GM19043 (cell line): ENCODE measurements at regions not wholly inside any gene's neighbourhood (a gene's known extent, or its start where the extent isn't known, plus 50 kb on each side); places are given as distances from the start of the nearest gene placed in this dataset.

Experiments
- ATAC-seq: cut with Tn5 transposase; IDR thresholded peaks from one replicate; pipeline ENCODE4 v1.9.1; 2021; ENCODE audit warnings: low read depth; ENCODE audit not compliant: unreplicated experiment

DNA sequence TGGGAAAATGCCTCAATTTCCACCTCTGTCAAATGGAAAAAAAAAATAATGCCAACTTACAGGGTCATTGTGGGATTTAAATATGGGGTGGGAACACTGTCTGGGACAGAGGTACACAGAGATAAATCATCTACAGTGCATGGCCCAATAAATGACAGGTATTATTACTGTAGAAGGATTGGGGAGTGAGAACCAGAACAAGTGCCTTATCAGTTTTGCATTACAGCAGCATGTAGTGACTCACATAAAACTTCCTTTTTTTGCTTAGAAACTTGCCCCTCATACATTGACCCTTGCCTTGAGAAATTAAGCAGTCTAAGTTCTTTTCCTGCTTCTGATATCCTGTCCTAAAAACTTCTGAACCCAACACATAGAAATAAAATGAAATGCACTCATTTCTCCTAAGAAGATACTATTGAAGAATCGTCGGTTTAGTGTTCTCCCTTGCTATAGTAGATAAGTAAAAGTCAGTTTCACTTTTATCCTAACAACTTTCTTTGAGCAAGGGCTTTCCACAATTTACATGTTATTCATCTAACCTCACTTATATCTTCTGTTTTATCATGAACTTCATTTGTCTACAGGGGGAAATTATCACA lies 121.0 kb upstream of the HAAO start:
- no peak for ATAC-seq

DNA sequence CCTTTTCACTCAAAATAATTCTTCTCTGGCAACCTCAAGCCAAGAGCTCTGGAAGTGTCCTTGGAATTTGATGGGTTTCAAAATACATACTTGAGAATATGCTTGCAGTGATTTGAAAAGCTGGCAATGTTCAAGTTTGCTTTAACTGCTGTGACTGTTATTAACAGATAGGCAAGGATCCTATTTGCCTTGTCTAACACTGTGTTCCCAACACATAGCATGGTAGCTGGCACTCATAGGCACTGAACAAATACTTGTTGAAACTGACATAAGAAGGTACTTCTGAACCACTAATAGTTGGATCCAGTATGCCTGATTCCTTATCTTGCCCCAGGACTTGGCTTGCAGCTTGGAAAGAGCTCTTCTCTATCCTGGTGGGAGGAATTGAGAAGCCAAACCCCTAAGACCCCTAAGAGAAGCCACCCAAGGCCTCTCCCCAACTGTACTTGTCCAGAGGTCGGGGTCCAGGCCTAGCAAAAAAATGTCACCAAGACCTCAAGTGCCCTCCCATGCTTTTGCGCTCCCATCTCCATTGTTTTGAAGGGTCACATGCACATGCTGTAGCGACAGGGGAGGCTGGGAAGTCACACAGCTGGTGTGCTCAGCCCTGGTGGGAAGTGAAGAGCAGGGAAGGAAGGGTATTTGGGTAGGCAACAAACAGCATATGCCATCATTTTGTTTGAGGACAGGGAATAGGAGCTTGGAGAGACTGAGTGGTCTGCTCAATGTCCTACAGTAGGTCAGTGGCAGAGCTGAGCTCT lies 118.4 kb upstream of the HAAO start:
- ATAC-seq = no peak

DNA sequence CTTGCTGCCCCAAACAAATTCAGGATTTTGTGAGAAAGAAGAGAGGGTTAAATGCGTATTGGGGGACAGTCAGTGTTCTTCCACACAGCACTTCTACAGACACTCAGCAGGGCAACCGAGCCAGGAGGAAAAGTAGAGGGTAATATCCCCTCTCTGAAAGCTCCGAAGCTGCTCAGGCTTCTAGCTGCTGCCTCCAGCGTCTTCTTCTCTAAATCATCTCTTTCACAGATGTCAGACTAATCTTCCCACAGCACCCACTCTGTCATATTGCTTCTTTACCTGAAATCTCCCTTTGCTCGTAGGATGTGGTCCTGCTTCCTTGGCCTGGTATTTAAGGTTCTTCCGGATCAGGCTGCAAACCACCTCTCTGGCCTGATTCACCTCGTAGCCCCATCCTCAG lies 117.6 kb upstream of the HAAO start:
- no peak for ATAC-seq

DNA sequence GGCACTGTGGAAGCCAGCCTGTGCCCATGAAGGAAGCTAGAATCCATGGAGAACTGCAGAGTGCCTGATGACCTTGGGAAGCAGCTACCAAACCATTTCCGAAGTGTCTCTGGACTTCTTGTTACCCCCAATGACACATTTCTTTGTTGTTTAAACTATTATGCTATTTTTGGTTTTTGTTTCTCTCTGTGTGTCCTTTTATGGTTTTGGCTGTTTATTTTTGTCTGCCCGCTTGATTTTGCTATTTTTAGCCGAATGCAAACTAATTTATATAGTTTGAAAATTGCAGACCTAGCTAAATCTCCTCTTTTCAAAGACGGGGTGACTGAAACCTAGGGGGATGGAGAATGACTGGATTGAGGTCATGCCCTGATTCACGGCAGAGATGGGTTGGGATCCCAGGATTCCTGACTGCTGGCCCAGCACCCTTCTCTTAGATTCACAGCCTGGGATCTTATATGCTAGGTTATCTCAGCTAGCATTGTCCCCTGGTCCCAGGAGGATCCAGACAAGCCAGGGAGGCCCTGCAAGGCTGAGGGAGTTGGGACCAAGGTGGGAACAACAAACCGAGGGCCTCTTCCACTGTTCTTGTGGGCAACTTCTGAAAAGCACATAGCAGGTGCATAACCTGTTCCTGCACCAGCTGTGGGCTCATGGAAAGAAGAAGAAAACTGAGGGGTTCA lies 116.3 kb upstream of the HAAO start:
- ATAC-seq = no peak

DNA sequence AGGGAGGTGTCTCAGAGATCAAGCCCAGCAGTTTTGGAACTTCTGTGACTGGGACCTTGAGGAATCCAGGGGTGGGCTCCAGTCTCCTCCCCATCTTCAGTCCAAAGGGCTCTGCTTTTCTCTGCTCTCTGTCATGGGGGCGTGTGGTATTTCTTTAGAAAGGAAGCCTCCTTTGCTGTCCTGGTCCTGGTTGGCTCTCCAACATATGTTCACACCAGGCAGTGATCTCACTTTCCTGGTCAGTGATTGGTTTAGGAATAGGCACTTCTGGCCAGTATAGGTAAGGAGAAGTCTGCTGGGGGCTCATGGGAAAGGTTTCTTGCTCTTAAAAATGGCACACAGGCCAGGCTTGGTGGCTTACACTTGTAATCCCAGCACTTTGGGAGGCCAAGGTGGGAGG lies 115.5 kb upstream of the HAAO start:
- ATAC-seq = no peak

DNA sequence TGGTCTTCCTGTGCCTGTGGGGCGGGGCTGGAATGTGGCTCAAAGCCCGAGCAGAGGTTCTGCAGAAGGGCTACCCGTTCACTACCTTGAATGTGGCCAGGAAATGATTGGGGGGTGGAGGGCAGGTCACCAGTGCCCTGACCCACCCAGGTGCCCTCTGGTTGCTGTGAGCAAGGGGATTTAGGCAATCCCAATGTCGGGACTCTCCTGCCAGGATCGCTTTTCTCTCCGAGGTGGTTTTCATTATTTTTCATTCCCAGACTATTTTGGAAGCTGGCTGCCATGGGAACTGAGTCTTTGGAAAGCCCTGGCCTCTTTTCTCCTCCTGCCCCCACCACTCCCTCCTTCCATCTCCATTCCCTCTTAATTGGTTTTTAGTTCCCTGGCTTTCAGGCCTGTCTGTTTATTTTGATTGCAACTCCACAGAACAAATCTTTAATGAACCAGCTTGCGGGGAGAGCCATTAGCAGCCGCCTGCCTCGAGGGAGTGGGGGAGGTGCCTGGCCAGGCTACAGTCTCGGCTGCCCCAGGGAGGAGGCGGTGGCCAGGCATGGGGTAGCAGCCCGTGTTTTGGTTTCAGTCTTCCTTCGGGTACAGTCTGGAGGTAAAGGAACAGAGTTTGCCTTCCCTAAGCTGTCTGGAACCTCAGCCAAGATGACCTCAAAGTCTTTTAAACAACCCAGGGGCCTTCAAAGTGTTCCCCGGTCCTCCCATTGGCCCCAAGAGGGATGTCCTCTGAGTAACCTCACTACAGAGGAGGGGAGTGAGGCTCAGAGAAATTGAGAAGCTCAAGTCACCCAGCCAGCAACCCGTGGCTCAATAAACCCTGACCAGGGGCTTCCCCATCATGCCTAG lies 114.4 kb upstream of the HAAO start:
- no peak for ATAC-seq

DNA sequence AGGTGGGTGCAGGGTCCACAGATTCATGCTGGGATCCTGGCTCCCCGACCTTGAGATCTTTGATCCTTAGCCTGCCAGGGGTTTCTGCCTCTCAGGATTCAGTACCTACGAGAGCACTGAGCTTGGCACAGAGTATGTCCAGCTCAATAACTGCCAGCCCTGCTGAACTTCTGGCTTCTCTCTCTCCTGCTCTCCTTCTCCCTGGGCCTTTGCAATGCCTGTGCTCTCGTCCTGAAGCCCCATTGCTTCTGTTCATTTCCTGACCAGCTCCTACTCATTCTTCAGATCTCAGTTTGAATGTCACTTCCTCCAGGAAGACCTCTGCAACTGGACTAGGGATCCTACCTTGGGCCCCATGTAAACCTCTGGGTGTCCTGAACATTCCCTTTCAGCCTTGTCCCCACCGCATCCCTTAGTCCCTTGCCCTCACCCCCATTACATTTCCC lies 113.8 kb upstream of the HAAO start:
- no peak for ATAC-seq

DNA sequence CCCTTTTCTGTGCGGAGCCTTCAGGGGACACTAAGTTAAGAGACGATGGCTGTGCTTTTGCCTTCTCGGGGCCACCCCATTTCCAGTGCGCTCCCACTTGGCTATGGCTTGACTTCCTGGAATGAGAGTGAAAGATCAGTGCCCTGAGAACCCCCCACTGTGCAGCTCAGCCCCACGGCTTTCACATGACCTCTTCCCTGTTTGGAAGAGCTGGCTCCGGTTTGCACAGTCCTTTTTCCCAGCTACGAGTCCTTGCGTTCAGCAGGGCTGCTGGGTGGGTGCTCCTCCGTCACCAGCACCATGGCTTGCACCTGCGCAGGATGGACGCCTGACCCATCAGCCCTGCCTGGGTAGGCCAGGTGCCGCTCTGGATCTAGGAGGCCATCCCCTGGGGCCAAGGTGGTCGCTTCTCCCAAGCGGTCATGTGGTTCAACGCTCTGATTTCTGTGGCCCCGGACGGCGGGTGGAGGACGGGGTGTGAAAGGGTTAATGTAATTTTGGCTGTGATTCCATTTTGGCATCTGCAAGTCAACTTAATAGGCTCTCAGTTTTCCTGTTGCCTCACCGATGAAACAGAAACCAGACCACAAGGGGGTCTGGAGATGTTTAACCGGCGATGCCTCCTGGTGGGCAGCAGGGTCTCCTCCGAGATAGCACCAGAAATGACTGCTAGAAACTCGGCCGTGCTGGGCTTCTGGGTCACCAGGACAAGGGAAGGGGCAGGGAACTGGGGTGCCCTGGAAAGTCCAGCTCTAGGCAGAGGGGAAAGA lies 113.1 kb upstream of the HAAO start:
- ATAC-seq = no peak

DNA sequence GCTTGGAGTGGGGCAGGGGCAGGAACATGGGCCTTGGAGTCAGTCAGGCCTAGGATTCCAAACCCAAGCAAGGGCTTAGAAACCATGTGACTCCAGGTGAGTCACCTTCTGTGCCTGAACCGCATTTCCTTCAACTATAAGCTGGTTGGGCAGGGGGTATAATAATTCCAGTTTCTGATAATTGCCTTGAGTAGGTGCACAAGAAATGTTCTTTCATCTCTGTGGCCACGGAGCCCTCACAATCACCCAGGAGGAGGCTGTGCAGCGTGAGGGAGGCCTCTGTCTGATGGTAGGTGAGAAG lies 112.1 kb upstream of the HAAO start:
- no peak for ATAC-seq

DNA sequence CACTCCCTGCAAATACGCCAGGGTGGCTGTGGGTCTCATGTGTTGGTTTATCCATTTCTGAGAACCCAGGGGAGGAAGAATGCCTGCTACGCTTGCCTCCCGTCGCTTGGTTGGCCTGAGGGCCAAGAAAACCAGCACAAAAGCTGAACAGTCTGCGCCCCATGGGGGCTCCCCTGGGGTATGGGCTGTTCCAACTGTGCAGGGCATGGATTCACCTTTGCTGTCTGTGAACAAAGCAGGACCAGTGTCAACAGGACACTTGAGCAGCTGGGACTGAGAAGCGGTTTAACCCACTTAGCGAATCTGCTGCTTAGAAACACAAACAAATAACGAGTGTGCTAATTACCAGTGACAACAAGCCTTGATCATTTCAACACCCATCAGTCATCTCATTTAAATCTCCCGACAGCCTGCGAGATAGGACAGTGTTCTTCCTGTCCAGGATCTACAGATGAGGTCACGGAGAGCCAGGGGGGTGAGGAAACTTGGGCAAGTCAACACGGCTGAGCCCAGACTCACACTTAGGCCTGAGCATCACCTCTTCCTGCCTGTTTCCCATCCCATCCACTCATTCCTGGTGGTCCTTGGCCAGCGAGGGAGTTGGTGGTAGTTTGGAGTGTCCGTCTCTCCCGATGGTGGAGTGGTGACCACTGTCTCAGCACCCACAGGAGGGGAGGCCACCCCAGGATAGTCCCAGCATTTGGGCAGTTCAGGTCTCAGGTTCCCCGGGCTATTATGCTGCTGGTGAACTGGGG lies 111.6 kb upstream of the HAAO start:
- ATAC-seq = no peak

DNA sequence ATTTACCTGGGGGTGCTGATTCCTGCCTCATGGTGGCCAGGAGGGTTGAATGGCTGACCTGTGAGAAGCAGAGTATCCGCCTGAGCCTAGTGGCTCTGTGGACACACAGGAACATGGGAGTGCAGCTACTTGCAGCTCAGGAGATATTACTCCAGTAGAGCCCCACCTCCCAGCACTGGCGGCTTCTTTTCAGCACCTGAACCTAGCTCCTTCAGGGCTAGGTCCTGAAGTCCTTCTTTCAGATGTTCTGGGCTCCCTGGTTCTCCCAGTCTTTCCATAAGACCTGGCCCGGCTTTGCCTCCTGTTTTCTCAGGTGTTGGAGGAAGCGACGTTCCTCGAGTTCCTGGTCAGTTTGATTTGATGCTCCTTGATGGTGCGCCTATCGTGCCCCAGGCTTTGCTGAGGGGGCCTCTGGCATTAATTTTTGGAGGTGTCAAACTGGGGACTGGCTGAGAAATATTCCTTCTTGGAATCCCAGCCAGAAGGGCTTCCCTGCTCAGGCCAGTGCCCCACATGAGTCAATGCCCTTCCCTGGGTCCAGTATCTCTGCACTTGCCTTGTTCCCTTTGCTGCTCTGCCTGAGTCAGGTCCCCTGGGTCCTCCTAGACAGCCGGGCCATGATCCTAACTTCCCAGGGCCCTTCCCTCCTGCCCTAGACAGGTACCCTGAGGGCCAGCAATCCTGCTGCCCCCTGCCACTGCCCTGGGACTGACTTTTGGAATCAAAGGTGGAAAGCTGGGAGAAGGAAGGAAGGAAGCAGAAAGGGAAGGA lies 110.7 kb upstream of the HAAO start:
- no peak for ATAC-seq

DNA sequence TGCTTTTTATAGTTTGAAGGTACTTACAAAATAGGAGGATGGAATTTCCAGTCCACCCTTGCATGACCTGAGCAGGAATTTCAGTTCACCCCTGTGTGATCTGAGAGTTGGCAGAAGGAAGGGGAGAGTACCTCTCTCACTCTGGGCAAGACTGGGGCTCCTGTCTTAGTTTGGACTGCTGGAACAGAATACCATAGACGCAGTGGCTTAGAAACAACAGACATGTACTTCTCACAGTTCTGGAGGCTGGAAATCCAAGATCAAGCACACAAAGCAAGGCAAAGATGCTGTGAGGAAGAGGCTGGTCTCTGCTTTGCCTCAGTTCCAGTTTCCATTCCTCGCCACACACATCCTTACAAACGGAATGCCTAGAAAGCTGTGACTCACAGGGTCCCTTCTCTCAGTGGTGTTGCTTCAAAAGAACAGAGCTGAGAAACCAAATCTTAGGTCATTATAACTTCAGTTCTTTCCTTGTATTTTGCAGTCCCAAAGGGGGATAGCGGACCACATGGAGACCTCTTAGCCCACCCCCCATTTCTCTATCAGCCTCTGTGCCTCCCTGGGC lies 108.8 kb upstream of the HAAO start:
- ATAC-seq = no peak

DNA sequence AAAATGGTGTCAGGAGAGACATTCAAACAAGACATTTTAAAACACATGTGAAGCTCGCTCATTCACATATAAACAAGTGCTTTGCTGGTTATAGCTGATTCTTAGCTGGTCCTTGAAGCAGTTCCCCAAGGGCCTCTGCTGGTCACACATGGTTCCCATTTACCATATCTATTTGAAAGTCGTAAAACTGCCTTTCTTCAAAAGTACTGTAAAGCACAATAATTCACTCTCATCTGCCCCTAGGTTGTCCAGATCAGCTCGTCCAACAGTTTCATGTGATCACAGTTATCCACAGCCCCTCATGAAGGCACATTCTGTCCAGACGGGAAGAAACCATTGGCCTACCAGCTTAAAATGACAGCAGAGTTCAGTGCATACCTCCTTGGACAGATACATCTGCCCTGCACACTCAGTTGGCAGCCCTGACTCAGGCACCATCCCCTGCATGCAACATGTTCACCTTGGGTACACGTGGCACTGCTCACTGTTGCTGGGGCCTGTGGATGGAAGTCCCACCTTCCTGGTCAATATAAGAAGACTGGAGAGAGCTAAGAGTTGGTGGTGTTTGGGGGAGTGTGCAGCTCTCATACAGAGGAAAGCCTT lies 108.0 kb upstream of the HAAO start:
- ATAC-seq = no peak

DNA sequence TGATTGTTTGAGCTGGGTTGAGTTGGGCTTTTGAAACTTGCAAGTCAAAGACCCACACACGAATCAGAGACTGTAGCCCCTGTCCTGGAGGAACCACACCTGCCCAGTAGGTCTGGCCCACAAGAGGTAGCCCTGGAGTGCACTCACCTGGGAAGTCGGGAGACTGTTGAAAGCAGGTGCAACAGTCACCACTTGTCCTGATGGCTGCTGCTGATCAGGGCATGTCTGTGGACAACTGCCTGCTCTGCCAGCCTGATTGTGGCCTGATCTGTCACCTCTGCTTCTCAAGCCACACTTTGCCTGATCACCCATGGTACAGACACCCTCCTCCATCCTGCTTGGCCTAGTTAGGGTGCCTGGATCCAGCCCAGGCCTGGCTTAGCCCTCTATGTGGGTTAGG lies 105.0 kb upstream of the HAAO start:
- ATAC-seq = no peak

DNA sequence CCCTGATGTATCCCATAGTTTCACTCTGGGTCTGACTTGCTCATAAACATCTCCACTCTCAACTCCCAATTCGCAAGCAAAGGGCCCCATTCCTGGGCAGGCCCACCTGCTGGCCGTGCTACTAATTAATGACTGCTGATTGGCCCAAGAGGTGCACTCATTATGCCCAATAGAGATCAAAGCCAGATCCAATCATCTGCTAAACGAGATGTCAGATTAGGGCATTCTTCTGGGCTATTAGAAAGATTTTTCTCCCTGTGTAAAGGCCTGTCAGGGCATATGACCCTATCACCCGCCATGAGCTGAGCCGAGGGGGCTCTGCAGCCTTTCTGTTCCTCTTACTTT lies 103.4 kb upstream of the HAAO start:
- no peak for ATAC-seq

DNA sequence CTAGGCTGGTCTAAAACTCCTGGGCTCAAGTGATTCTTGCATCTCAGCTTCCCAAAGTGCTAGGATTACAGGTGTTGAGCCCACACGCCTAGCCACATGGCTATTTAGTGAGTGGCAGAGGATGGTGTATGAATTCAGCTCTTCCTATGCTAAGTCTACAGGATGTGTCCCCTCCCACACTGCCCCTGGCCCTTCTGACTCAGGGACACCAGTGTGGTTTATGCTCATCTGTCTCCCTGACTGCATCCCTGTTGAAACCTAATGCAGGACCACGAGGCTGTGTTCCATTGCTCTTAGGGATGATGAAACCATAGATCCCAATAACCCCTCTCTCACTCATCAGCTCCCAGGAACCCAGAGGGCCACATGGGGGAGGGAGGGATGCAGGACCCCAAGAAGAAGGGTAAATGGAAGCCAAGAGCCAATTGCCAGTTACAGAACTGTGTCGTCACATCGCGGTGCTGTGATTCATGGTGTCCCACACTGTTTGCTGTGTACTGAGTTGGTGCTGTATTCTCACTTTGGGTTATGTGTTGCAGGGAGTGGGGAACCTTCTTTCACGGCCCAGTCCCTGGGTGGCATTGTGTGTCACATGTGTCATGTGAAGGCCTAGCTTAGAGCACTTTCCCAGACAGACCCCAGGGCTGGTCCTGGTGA lies 102.9 kb upstream of the HAAO start:
- ATAC-seq = no peak

DNA sequence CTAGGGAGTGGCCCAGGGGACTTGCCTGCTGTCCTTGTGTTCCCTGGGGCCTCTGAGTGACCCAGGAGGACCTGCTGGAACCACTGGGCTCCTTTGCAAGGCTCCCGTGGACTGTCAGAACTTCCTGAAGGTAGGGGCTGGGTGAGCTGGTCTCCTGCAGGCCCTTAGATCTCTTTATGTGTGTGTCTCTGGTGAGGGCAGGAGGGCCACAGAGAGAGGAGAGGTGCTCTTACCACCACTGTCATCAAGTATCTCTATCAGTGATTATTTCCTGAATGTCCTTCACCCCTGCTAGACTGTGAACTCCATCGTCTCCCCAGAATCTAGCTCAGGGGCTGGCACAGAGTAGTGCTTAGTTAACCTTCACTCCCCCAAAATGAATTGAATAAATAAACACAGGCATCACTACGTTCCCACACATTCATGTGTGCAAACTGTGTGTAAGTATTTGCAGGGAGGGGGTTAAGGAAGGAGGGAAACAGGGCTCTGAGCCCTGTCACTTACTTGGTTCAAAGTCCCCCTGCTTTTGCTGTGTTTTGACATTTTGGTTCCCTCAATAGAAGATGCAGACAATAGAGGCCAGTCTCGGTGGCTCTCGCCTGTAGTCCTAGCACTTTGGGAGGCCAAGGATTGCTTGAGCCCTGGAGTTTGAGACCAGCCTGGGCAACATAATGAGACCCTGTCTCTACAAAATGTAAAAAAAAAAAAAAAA lies 100.8 kb upstream of the HAAO start:
- ATAC-seq = no peak
